H1 (cell line): ENCODE measurements at regions not wholly inside any gene's neighbourhood (a gene's known extent, or its start where the extent isn't known, plus 50 kb on each side); places are given as distances from the start of the nearest gene placed in this dataset.

Experiments
- CTCF ChIA-PET: fragments of 300-600 bp; sonication (Branson Sonifier 250); formaldehyde crosslinking; loops from one replicate; lab custom pipeline; 2021; ENCODE audit not compliant: partially characterized antibody; lab: Charles Lee
- POLR2A ChIA-PET: fragments of 300-600 bp; sonication (Branson Sonifier 250); formaldehyde crosslinking; loops from one replicate; lab custom pipeline; 2021; ENCODE audit warnings: inconsistent platforms; ENCODE audit not compliant: partially characterized antibody; lab: Charles Lee
- DNase-seq, 2 experiments: peaks; one replicate each; pipeline versions ENCODE4 v3.0.0 to v3.0.0-alpha.2; 2010 to 2022; ENCODE audit warnings: low spot score in 2 of 2, low read depth in 1 of 2, mixed read lengths in 1 of 2
- FAIRE-seq: peaks from 2 replicates; lab custom pipeline; 2011; peaks lifted over from hg19 to GRCh38; lab: Jason Lieb, UNC
- H2AFZ ChIP-seq: 2 replicates; pipeline ENCODE4 v1.8.1; 2012; ENCODE audit warnings: low read length, inconsistent platforms
- H2AK5ac ChIP-seq: 2 replicates; pipeline ENCODE4 v1.6.1; 2013; ENCODE audit warnings: low read depth, low read length
- H2BK120ac ChIP-seq: replicated peaks from 2 replicates; pipeline ENCODE3; 2013; ENCODE audit warnings: low read depth, low read length, inconsistent platforms
- H2BK12ac ChIP-seq: 2 replicates; pipeline ENCODE4 v1.6.1; 2013; ENCODE audit warnings: low read depth, low read length
- H2BK15ac ChIP-seq: 2 replicates; pipeline ENCODE4 v1.6.1; 2013; ENCODE audit warnings: low read length
- H2BK20ac ChIP-seq: 2 replicates; pipeline ENCODE4 v1.6.1; 2013; ENCODE audit warnings: low read length
- H2BK5ac ChIP-seq: 2 replicates; pipeline ENCODE4 v1.6.1; 2013; ENCODE audit warnings: low read depth, low read length
- H3K14ac ChIP-seq: 2 replicates; pipeline ENCODE4 v1.6.1; 2013; ENCODE audit warnings: inconsistent platforms; ENCODE audit not compliant: insufficient read length
- H3K18ac ChIP-seq: 2 replicates; pipeline ENCODE4 v1.6.1; 2013; ENCODE audit warnings: low read length; ENCODE audit errors: extremely low read depth
- H3K23ac ChIP-seq: 2 replicates; pipeline ENCODE4 v1.6.1; 2013; ENCODE audit warnings: inconsistent platforms; ENCODE audit not compliant: insufficient read length
- H3K23me2 ChIP-seq: 2 replicates; pipeline ENCODE4 v1.6.1; 2013; ENCODE audit warnings: low read depth, low read length
- H3K27ac ChIP-seq: 2 replicates; pipeline ENCODE4 v1.6.1; 2011; ENCODE audit warnings: low read depth, low read length, inconsistent platforms
- H3K27me3 ChIP-seq, 4 experiments: replicated peaks in 1 of 4; 1 replicate in 1 of 4; 2 replicates in 3 of 4; pipeline versions ENCODE4 v1.6.1 to v1.8.1; 2011 to 2013; ENCODE audit warnings: low read length in 3 of 4, mild to moderate bottlenecking in 3 of 4, inconsistent platforms in 2 of 4, mixed read lengths in 2 of 4, moderate library complexity in 1 of 4; ENCODE audit not compliant: control insufficient read depth in 3 of 4, insufficient read depth in 3 of 4; ENCODE audit errors: extremely low read depth in 1 of 4
- H3K36me3 ChIP-seq, 4 experiments: 2 replicates each; pipeline versions ENCODE4 v1.6.1 to v1.8.1; 2011 to 2013; ENCODE audit warnings: mild to moderate bottlenecking in 4 of 4, low read length in 3 of 4, moderate library complexity in 2 of 4, control low read depth in 1 of 4, inconsistent platforms in 1 of 4; ENCODE audit not compliant: insufficient read depth in 4 of 4, control insufficient read depth in 2 of 4
- H3K4ac ChIP-seq: replicated peaks from 2 replicates; pipeline ENCODE3; 2013; ENCODE audit warnings: low read length, low read depth, mixed read lengths, inconsistent platforms; ENCODE audit not compliant: insufficient read length
- H3K4me1 ChIP-seq, 4 experiments: replicated peaks in 1 of 4; 1 replicate in 1 of 4; 2 replicates in 3 of 4; pipeline versions ENCODE4 v1.6.1 to v1.8.1; 2011 to 2013; ENCODE audit warnings: low read length in 3 of 4, inconsistent platforms in 2 of 4, mixed read lengths in 1 of 4; ENCODE audit not compliant: insufficient read depth in 4 of 4, control insufficient read depth in 3 of 4
- H3K4me2 ChIP-seq, 2 experiments: 2 replicates each; pipeline versions ENCODE4 v1.6.1 to v1.8.1; 2011 to 2013; ENCODE audit warnings: low read depth in 2 of 2, low read length in 2 of 2, control low read depth in 1 of 2, inconsistent platforms in 1 of 2, mild to moderate bottlenecking in 1 of 2; ENCODE audit not compliant: insufficient read depth in 1 of 2
- H3K4me3 ChIP-seq, 4 experiments: fragments of 200-600, 300-600 bp in 1 of 4; sonication (generic), shearing (Covaris generic), sonication (Bioruptor Twin) in 1 of 4; 2 replicates each; pipeline versions ENCODE4 v1.5.1 to v1.8.1; 2011 to 2016; ENCODE audit warnings: low read length in 4 of 4, low read depth in 3 of 4, control low read depth in 2 of 4, inconsistent platforms in 2 of 4, mild to moderate bottlenecking in 2 of 4, mixed read lengths in 1 of 4, moderate library complexity in 1 of 4; ENCODE audit not compliant: insufficient read depth in 2 of 4; ENCODE audit errors: extremely low read depth in 1 of 4
- H3K56ac ChIP-seq: replicated peaks from 2 replicates; pipeline ENCODE3; 2013; ENCODE audit warnings: low read depth, mild to moderate bottlenecking, mixed read lengths, low read length, inconsistent platforms; ENCODE audit not compliant: insufficient read length
- H3K79me1 ChIP-seq: 2 replicates; pipeline ENCODE4 v1.6.1; 2013; ENCODE audit warnings: low read depth, low read length, control low read depth
- H3K79me2 ChIP-seq, 2 experiments: 2 replicates each; pipeline versions ENCODE4 v1.6.1 to v1.8.1; 2012 to 2013; ENCODE audit warnings: low read length in 2 of 2, mild to moderate bottlenecking in 2 of 2, inconsistent platforms in 1 of 2; ENCODE audit not compliant: insufficient read depth in 2 of 2, control insufficient read depth in 1 of 2
- H3K9ac ChIP-seq, 4 experiments: replicated peaks in 1 of 4; 1 replicate in 1 of 4; 2 replicates in 3 of 4; pipeline versions ENCODE4 v1.6.1 to v1.8.1; 2011 to 2013; ENCODE audit warnings: low read depth in 3 of 4, low read length in 3 of 4, control low read depth in 2 of 4, mild to moderate bottlenecking in 2 of 4, moderate library complexity in 2 of 4, inconsistent platforms in 1 of 4; ENCODE audit errors: extremely low read depth in 1 of 4
- H3K9me3 ChIP-seq, 2 experiments: 2 replicates each; pipeline versions ENCODE4 v1.6.1 to v1.8.1; 2012 to 2013; ENCODE audit warnings: mild to moderate bottlenecking in 2 of 2, moderate library complexity in 2 of 2, control low read depth in 1 of 2, inconsistent platforms in 1 of 2, low read depth in 1 of 2, low read length in 1 of 2, mixed read lengths in 1 of 2; ENCODE audit not compliant: insufficient read depth in 2 of 2
- H4K20me1 ChIP-seq, 2 experiments: replicated peaks in 1 of 2; 2 replicates each; pipeline versions ENCODE3 to v1.8.1; 2011 to 2013; ENCODE audit warnings: inconsistent platforms in 2 of 2, low read length in 2 of 2, mild to moderate bottlenecking in 1 of 2; ENCODE audit not compliant: insufficient read depth in 2 of 2, control insufficient read depth in 1 of 2
- H4K5ac ChIP-seq: 2 replicates; pipeline ENCODE4 v1.6.1; 2013; ENCODE audit warnings: low read length, low read depth, mixed read lengths, inconsistent platforms; ENCODE audit not compliant: insufficient read length
- H4K8ac ChIP-seq: 2 replicates; pipeline ENCODE4 v1.8.0; 2013; ENCODE audit warnings: mild to moderate bottlenecking, moderate library complexity, low read length, inconsistent platforms; ENCODE audit not compliant: insufficient read depth; ENCODE audit errors: extremely low read depth
- H4K91ac ChIP-seq: replicated peaks from 2 replicates; pipeline ENCODE3; 2013; ENCODE audit warnings: low read length, mixed read lengths, inconsistent platforms; ENCODE audit not compliant: insufficient read length
- CEBPB ChIP-seq: IDR thresholded peaks from 2 replicates; pipeline ENCODE4 v1.6.1; 2012; ENCODE audit warnings: low read depth, low read length
- CHD2 ChIP-seq: IDR thresholded peaks from 2 replicates; pipeline ENCODE4 v1.6.1; 2012; ENCODE audit warnings: low read length, improper control_type of control experiment
- HDAC6 ChIP-seq: IDR thresholded peaks from one replicate; pipeline ENCODE4 v1.7.1; 2012; ENCODE audit warnings: low read depth, mild to moderate bottlenecking, inconsistent platforms, low read length, moderate library complexity
- RBBP5 ChIP-seq: IDR thresholded peaks from 2 replicates; pipeline ENCODE4 v1.7.1; 2012; ENCODE audit warnings: low read depth, mild to moderate bottlenecking, inconsistent platforms, low read length, moderate library complexity, borderline replicate concordance
- SAP30 ChIP-seq: fragments of 300-600 bp; sonication (generic); IDR thresholded peaks from 2 replicates; pipeline ENCODE4 v1.7.1; 2012; ENCODE audit warnings: low read length, moderate library complexity, mild to moderate bottlenecking, inconsistent platforms; ENCODE audit not compliant: insufficient read depth, insufficient replicate concordance
- SP2 ChIP-seq: IDR thresholded peaks from 2 replicates; pipeline ENCODE4 v1.6.1; 2012; ENCODE audit warnings: mild to moderate bottlenecking, low read length, inconsistent platforms
- WGBS, 2 experiments: shearing (Covaris generic) in 1 of 2; methylation state at CpG; one replicate each; pipeline versions ENCODE4 v1.1.6 to v1.1.7; 2013 to 2015; ENCODE audit warnings: low lambda C conversion rate in 2 of 2, mixed read lengths in 2 of 2, inconsistent platforms in 1 of 2, low coverage in 1 of 2, missing lambda C conversion rate in 1 of 2; ENCODE audit not compliant: insufficient replicate concordance in 2 of 2, insufficient coverage in 1 of 2, insufficient read length in 1 of 2; ENCODE audit errors: extremely low coverage in 1 of 2, missing lambda C conversion rate in 1 of 2; 5-methylcytosine and 5-hydroxymethylcytosine counted together

DNA sequence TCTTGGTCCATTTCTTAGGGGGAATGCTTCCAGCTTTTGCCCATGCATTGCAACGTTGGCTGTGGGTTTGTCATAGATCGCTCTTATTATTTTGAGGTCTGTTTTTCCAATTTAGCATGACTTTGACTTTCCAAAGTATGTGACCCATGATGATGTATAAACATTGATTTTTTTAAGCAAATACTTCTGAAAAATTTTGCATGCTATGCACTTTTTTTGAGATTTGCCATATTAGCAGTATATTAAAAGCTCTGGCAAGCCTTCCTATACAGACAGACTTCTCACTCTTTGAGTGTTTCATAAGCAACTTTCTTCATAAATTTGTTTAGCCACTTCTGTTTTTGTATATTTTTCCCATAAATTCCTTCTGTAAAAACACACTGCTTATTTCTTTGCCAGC, 746.4 kb upstream of the LCORL start:
- H3K27me3 ChIP-seq, result no peaks in the 10 kb centered on the region
- H3K4ac ChIP-seq, result no peak overlapping the region
- no peak overlapping the region for H3K27ac ChIP-seq
- H2BK5ac ChIP-seq, result no peak overlapping the region
- H3K14ac ChIP-seq, result no peak overlapping the region
- H2AK5ac ChIP-seq, result no peak overlapping the region
- no peak overlapping the region for H4K5ac ChIP-seq
- H4K20me1 ChIP-seq, result no peaks in the 10 kb centered on the region
- WGBS, 2 experiments, result 96% methylated on average over 2 of the region's 2 CpGs; no CpG with 5 or more reads in 1 of the 2 experiments
- CTCF ChIA-PET, result no interaction called here
- no peak overlapping the region for H3K4me2 ChIP-seq
- H3K79me2 ChIP-seq, result no peaks in the 10 kb centered on the region
- no peak overlapping the region for H2AFZ ChIP-seq
- POLR2A ChIA-PET, result no interaction called here
- H3K4me3 ChIP-seq, result no peak overlapping the region
- DNase-seq, result no peak
- no peak overlapping the region for H3K9ac ChIP-seq
- no peak overlapping the region for H2BK15ac ChIP-seq
- H2BK120ac ChIP-seq, result no peak overlapping the region
- no peaks in the 10 kb centered on the region for H3K79me1 ChIP-seq
- H4K91ac ChIP-seq, result no peak overlapping the region
- H2BK12ac ChIP-seq, result no peak overlapping the region
- H3K23me2 ChIP-seq, result no peaks in the 10 kb centered on the region
- no peaks in the 10 kb centered on the region for H3K36me3 ChIP-seq
- no peaks in the 10 kb centered on the region for H3K9me3 ChIP-seq
- H3K56ac ChIP-seq, result no peak overlapping the region
- H3K18ac ChIP-seq, result no peak overlapping the region
- no peak overlapping the region for H4K8ac ChIP-seq
- no peaks in the 10 kb centered on the region for H3K4me1 ChIP-seq
- H2BK20ac ChIP-seq, result no peak overlapping the region
- TF ChIP-seq CHD2 (no peak), CEBPB (no peak), RBBP5 (no peak), SAP30 (no peak), SP2 (no peak), HDAC6 (no peak)
- no peak for FAIRE-seq
- no peak overlapping the region for H3K23ac ChIP-seq
